GM12878 (cell line): ENCODE measurements at regions not wholly inside any gene's neighbourhood (a gene's known extent, or its start where the extent isn't known, plus 50 kb on each side); places are given as distances from the start of the nearest gene placed in this dataset.

ENCODE experiments used
- CHD1 ChIP-seq: IDR thresholded peaks from 2 replicates; pipeline ENCODE4 v1.6.1; 2012; ENCODE audit warnings: low read depth, low read length, improper control_type of control experiment
- NFIC ChIP-seq: IDR thresholded peaks from 2 replicates; pipeline ENCODE4 v1.6.1; 2012; ENCODE audit warnings: low read depth, mild to moderate bottlenecking, inconsistent platforms, low read length, moderate library complexity
- NR2F1 ChIP-seq: fragments of 450-650 bp; conservative IDR thresholded peaks from 2 replicates; pipeline ENCODE4 v1.6.1; 2017; ENCODE audit warnings: mild to moderate bottlenecking
- POU2F2 ChIP-seq: IDR thresholded peaks from 3 replicates; pipeline ENCODE4 v1.6.1; 2011; ENCODE audit warnings: low read depth, mild to moderate bottlenecking, low read length, borderline replicate concordance
- RELA ChIP-seq: fragments of 450-650 bp; IDR thresholded peaks from 2 replicates; pipeline ENCODE4 v1.8.0; 2014; ENCODE audit warnings: borderline replicate concordance; ENCODE audit not compliant: partially characterized antibody
- SPI1 ChIP-seq: IDR thresholded peaks from 2 replicates; pipeline ENCODE4 v1.6.1; 2011; ENCODE audit warnings: low read depth, mild to moderate bottlenecking, low read length, moderate library complexity, borderline replicate concordance; ENCODE audit not compliant: insufficient read depth
- STAT1 ChIP-seq: fragments of 450-650 bp; conservative IDR thresholded peaks from 2 replicates; pipeline ENCODE4 v1.6.1; 2014; ENCODE audit warnings: antibody characterized with exemption, mild to moderate bottlenecking
- TAF1 ChIP-seq: IDR thresholded peaks from 2 replicates; pipeline ENCODE4 v1.6.1; 2011; ENCODE audit warnings: mild to moderate bottlenecking, low read depth, low read length, borderline replicate concordance
- ZNF207 ChIP-seq: fragments of 450-650 bp; IDR thresholded peaks from 2 replicates; pipeline ENCODE4 v1.6.1; 2014; ENCODE audit warnings: antibody characterized with exemption, mild to moderate bottlenecking, borderline replicate concordance
- TF ChIP-seq, protein P1 (sequence below): fragments of 450-650 bp; IDR thresholded peaks from 2 replicates; pipeline ENCODE4 v1.6.1; 2017; ENCODE audit warnings: low read depth, mild to moderate bottlenecking, moderate library complexity

GRCh38 chr18:24817587-24818371, 357.3 kb downstream of the HRH4 start:
- TF ChIP-seq, protein P1, sequence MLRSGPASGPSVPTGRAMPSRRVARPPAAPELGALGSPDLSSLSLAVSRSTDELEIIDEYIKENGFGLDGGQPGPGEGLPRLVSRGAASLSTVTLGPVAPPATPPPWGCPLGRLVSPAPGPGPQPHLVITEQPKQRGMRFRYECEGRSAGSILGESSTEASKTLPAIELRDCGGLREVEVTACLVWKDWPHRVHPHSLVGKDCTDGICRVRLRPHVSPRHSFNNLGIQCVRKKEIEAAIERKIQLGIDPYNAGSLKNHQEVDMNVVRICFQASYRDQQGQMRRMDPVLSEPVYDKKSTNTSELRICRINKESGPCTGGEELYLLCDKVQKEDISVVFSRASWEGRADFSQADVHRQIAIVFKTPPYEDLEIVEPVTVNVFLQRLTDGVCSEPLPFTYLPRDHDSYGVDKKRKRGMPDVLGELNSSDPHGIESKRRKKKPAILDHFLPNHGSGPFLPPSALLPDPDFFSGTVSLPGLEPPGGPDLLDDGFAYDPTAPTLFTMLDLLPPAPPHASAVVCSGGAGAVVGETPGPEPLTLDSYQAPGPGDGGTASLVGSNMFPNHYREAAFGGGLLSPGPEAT: no peak
- TF ChIP-seq NFIC: no peak
- TF ChIP-seq NR2F1: no peak
- no peak for TF ChIP-seq RELA
- no peak for TF ChIP-seq POU2F2
- TF ChIP-seq TAF1: no peak
- no peak for TF ChIP-seq ZNF207
- no peak for TF ChIP-seq CHD1
- TF ChIP-seq STAT1: no peak
- no peak for TF ChIP-seq SPI1
